GM12874 (cell line): ENCODE measurements at regions not wholly inside any gene's neighbourhood (a gene's known extent, or its start where the extent isn't known, plus 50 kb on each side); places are given as distances from the start of the nearest gene placed in this dataset.
A peak's percentile ranks its signal among the peaks of the same experiment; 100 is the strongest.

Experiments used
- TF ChIP-seq, protein P1 (sequence below): IDR thresholded peaks from 2 replicates; pipeline ENCODE4 v1.5.1; 2011; ENCODE audit warnings: low read depth, mild to moderate bottlenecking, control low read depth, low read length, moderate library complexity; ENCODE audit not compliant: insufficient read depth

DNA sequence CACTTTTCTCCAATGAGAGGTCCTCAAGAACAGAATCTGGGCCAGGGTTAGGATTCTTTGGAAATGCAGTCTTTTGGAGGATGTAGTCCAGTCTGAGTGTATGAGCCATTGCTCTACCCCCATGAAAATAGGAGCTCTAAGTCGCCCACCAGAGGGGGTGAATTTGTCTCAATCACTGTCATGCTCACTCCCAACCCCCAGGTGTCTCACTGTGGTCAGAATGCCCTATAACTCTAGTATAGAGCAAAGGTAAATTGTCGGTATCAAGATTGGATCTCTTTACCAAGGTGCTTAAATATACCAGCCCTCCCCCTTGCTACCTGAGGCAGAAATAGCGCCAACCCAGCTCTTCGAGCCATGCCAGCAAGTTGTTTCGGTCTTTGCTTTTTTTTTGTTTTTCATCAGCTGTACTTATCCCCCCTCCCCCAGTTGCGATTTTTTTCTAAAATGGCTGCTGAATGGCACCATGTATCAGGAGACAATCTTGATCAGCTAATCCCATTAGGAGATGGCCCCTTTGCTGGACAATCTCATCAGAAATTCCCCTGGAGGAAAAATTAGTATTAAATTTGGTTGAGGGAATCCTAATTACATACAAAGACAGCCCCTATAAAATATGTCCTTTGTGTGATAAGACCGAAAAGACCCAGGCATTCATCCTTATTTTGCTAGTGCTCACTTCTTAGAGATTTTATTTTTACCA lies 130.7 kb downstream of the EBLN2 start:
- TF ChIP-seq, protein P1, sequence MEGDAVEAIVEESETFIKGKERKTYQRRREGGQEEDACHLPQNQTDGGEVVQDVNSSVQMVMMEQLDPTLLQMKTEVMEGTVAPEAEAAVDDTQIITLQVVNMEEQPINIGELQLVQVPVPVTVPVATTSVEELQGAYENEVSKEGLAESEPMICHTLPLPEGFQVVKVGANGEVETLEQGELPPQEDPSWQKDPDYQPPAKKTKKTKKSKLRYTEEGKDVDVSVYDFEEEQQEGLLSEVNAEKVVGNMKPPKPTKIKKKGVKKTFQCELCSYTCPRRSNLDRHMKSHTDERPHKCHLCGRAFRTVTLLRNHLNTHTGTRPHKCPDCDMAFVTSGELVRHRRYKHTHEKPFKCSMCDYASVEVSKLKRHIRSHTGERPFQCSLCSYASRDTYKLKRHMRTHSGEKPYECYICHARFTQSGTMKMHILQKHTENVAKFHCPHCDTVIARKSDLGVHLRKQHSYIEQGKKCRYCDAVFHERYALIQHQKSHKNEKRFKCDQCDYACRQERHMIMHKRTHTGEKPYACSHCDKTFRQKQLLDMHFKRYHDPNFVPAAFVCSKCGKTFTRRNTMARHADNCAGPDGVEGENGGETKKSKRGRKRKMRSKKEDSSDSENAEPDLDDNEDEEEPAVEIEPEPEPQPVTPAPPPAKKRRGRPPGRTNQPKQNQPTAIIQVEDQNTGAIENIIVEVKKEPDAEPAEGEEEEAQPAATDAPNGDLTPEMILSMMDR, result peak; percentile 12; the same call in 1 of the 2 replicates

DNA sequence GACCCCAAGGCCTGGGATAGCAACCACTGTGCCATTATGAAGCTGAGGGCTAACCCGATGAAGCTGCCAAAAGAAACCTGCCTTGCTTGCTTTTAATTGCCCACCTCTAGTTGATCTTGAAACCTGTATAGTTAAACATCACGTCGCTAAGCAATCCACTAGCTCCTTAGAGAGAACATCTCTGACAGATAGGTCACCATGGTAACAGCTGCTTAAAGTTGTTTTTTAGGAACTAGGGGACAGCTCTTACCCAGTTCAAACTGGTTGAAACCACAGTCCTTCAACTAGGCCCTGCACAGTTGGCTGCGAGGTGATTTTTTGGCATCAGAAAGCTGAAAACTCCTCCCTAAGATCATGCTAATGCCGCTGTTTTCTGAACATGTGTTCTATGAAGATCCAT lies 135.7 kb downstream of the EBLN2 start:
- TF ChIP-seq, protein P1, result no peak

DNA sequence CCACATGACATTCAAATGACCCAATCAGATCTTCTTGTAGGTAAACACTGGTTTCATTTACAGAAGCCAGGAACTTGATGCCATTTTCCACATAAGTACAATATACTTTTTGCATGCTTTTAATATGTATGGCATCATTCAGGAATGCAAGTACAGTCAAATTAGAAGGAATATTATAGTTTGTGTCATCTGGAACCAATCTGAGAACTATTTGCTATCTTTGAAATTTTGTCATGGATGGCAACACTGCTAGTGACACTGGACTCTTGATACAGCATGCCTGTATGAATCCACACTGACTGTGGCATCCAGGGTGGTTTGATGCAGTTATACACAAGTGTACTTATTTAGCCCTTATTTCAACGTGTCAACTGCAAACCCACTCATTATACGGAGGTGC lies 141.6 kb downstream of the EBLN2 start:
- TF ChIP-seq, protein P1, result no peak

DNA sequence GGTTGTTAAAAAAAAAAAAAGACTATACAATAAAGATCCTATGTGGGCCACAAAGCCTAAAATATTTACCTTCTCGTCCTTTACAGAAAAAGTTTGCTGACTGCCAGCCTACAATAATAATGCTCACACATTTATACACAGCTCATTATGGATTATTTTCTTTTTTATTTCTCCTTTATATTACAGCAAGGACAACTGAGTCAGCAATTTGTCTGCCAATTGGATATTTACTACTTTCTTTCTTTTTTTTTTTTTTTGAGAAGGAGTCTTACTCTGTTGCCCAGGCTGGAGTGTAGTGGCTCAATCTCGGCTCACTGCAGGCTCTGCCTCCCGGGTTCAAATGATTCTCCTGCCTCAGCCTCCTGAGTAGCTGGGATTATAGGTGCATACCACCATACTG lies 142.2 kb downstream of the EBLN2 start:
- TF ChIP-seq, protein P1, result no peak

DNA sequence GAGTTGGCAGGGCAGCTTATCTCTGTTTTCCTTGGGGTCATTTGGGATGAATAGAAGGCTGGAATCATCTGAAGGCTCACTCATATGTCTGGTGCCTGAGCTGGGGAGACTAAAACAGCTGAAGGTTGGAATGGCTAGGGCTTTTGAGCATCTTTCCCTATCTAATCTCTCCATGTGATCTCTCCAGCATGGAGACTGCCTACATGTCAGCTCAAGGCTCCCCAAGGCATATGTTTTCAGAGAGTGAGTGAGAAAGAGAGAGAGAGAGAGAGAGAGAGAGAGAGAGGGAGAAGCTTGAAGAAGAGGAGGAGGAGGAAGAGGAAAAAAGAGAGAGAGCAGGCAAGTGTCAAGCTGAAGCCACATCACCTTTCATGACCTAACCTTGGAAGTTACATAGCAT lies 143.4 kb downstream of the EBLN2 start:
- TF ChIP-seq, protein P1, result no peak

DNA sequence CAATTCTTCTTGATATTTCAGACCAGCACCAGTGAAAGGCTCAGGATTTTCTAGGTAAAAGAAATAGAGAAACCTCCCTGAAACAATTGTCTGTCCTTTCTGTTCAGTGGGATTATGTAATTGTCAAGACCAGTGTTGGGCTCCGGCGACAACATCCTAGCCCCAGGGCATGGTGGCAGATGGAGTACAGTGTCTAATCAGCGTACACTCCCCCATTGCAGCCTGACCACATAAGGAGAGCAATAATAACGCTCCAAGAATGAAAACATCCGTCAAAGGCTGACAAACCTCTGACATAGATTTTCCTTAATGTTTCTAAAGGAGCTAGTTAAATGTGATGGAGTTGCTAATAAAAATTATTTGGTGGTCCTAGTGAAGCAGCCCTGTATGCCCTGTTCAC lies 144.6 kb downstream of the EBLN2 start:
- TF ChIP-seq, protein P1, result no peak

DNA sequence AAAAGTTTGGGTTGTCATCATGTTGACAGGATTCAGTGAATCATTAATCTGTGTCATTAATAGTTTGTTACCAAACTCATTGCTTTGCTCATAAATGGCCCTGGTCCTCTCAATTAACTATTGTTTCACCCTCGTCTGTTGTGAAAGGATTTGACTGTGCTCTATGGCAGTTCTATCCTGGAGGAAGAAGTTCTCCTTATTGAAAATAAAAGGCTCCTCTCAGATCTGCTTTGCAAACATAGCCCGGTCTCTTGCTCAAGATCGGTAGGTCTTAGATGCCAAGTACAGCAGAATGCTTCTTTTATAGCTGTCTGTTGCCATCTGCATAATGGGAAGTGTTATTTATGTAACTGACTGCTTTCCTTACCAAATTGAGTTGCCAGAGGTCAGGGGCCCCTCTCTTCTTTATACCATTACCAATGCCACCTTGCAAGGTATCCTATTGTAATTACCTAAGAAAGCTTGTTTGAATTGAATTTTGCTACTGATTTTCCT lies 146.5 kb downstream of the EBLN2 start:
- TF ChIP-seq, protein P1, result no peak
